Panc1 (cell line): ENCODE measurements at regions not wholly inside any gene's neighbourhood (a gene's known extent, or its start where the extent isn't known, plus 50 kb on each side); places are given as distances from the start of the nearest gene placed in this dataset.
"Not testable (repeated sequence)": the region's sequence is repeated elsewhere in the genome, so short reads cannot be mapped to it uniquely, and the experiment has no call there.

Experiments used
- ATAC-seq: fragments of 200-7000 bp; cut with Tn5 transposase; 2 replicates; pipeline ENCODE4 v1.9.1; 2020; ENCODE audit warnings: mild to moderate bottlenecking, moderate library complexity
- BruUV-seq: library from RNA; stranded (reverse); fragments of 400-500 nt; replicated peaks from 2 replicates; lab custom pipeline; 2021; lab: Mats Ljungman, UMichigan
- CTCF ChIA-PET: fragments of 300-600 bp; sonication (Branson Sonifier 250); formaldehyde crosslinking; loops from one replicate; lab custom pipeline; 2022; ENCODE audit warnings: antibody characterized with exemption; lab: Charles Lee
- POLR2A ChIA-PET: fragments of 300-600 bp; sonication (Branson Sonifier 250); formaldehyde crosslinking; loops from one replicate; lab custom pipeline; 2022; ENCODE audit warnings: antibody characterized with exemption; lab: Charles Lee
- DNase-seq: peaks from one replicate; pipeline ENCODE4 v3.0.0-alpha.2; 2010; ENCODE audit warnings: low read depth, low spot score
- H3K27ac ChIP-seq: 2 replicates; pipeline ENCODE4 v1.5.1; 2011; ENCODE audit warnings: mild to moderate bottlenecking, low read length, inconsistent platforms
- H3K27me3 ChIP-seq: fragments of 200-500 bp; sonication (Bioruptor generic); 2 replicates; pipeline ENCODE4 v1.6.0; 2014; ENCODE audit warnings: low read length, inconsistent platforms; ENCODE audit not compliant: control insufficient read depth, insufficient read depth
- H3K36me3 ChIP-seq: fragments of 200-500 bp; sonication (Bioruptor generic); 2 replicates; pipeline ENCODE4 v1.5.1; 2014; ENCODE audit warnings: inconsistent platforms, mild to moderate bottlenecking, low read length, moderate library complexity; ENCODE audit not compliant: control insufficient read depth, insufficient read depth
- H3K4me1 ChIP-seq: 2 replicates; pipeline ENCODE4 v1.5.1; 2011; ENCODE audit warnings: inconsistent platforms, mild to moderate bottlenecking, low read length, moderate library complexity; ENCODE audit not compliant: control insufficient read depth, insufficient read depth
- H3K4me3 ChIP-seq, 2 experiments: 2 replicates each; pipeline ENCODE4 v1.5.1; 2011 to 2012; ENCODE audit warnings: low read depth in 2 of 2, low read length in 2 of 2, mild to moderate bottlenecking in 2 of 2, inconsistent platforms in 1 of 2, moderate library complexity in 1 of 2
- H3K9me3 ChIP-seq: fragments of 200-500 bp; sonication (Bioruptor generic); 2 replicates; pipeline ENCODE4 v1.5.1; 2014; ENCODE audit warnings: low read depth, mild to moderate bottlenecking, inconsistent platforms, low read length, moderate library complexity; ENCODE audit not compliant: control insufficient read depth, insufficient read depth
- CTCF ChIP-seq: fragments of 450-650 bp; IDR thresholded peaks from 2 replicates; pipeline ENCODE4 v1.5.1; 2017; ENCODE audit warnings: mild to moderate bottlenecking
- POLR2AphosphoS5 ChIP-seq: IDR thresholded peaks from 2 replicates; pipeline ENCODE4 v1.6.1; 2012; ENCODE audit warnings: mild to moderate bottlenecking, low read depth, low read length, moderate library complexity
- REST ChIP-seq, 2 experiments: IDR thresholded peaks; 2 replicates each; pipeline ENCODE4 v1.6.1; 2011 to 2012; ENCODE audit warnings: low read depth in 2 of 2, control low read depth in 1 of 2, low read length in 1 of 2, mild to moderate bottlenecking in 1 of 2, moderate library complexity in 1 of 2; ENCODE audit not compliant: insufficient read depth in 1 of 2
- SIN3A ChIP-seq: IDR thresholded peaks from 2 replicates; pipeline ENCODE4 v1.6.1; 2012; ENCODE audit warnings: low read depth, mild to moderate bottlenecking, low read length, moderate library complexity, borderline replicate concordance; ENCODE audit not compliant: insufficient read depth
- TCF7L2 ChIP-seq: IDR thresholded peaks from 2 replicates; pipeline ENCODE4 v1.6.1; 2011; ENCODE audit warnings: mild to moderate bottlenecking, low read depth, low read length, inconsistent platforms
- in situ Hi-C: cut with HindIII; loops from 2 replicates; pipeline ENCODE4 v1.10.0; 2016; ENCODE audit warnings: low sequenced_read_pairs, low pct_unique_long_range_greater_than_20kb
- intact Hi-C: fragments of 100-400 bp; cut with micrococcal nuclease; formaldehyde crosslinking; loops from one replicate; pipeline ENCODE4 v1.10.0; 2022; ENCODE audit not compliant: unreplicated experiment

GRCh38 chr6:168168936-168169335, 89.9 kb upstream of the FRMD1 start:
- BruUV-seq, H3K9me3 ChIP-seq, ATAC-seq, intact Hi-C loops, H3K27ac ChIP-seq, CTCF ChIA-PET, H3K27me3 ChIP-seq, DNase-seq, in situ Hi-C loops, H3K36me3 ChIP-seq, H3K4me3 ChIP-seq, H3K4me1 ChIP-seq: not testable (repeated sequence)
- POLR2A ChIA-PET, result interaction anchor here (0.5 to 0.6 kb wide), 2 partner anchors 10 to 14 kb away, joined by 3 read pairs; no protein-coding TSS in a partner anchor

GRCh38 chr6:168168330-168168729, 89.3 kb upstream of the FRMD1 start:
- POLR2A ChIA-PET, result interaction anchor here (0.5 kb wide), 1 partner anchor 13 kb away, joined by 3 read pairs; no protein-coding TSS in a partner anchor
- H3K36me3 ChIP-seq, H3K4me3 ChIP-seq, H3K4me1 ChIP-seq, BruUV-seq, ATAC-seq, CTCF ChIA-PET, H3K9me3 ChIP-seq, intact Hi-C loops, H3K27me3 ChIP-seq, H3K27ac ChIP-seq, in situ Hi-C loops, DNase-seq: not testable (repeated sequence)

- no peak for TF ChIP-seq CTCF
- TF ChIP-seq TCF7L2, result no peak
- TF ChIP-seq SIN3A, result no peak
- no peak for TF ChIP-seq POLR2AphosphoS5
- TF ChIP-seq REST (IDR thresholded peaks at IDR 0.05; ENCODE audit: insufficient read depth in 1 of 2, low read depth in 2 of 2, low read length in 1 of 2), result no peak
- Histone ChIP-seq H3K27me3 (no peaks in the 10 kb centered on the region), H3K36me3 (no peaks in the 10 kb centered on the region), H3K4me1 (no peaks in the 10 kb centered on the region), H3K27ac (no peak overlapping the region), H3K4me3 (no peak overlapping the region), H3K9me3 (no peaks in the 10 kb centered on the region)
- intact Hi-C loops, result no loop called here
- no peak for ATAC-seq
- CTCF ChIA-PET, result no interaction called here
- no peak for DNase-seq
- in situ Hi-C loops, result no loop called here
- BruUV-seq, result no TSS peak
- POLR2A ChIA-PET, result interaction anchor here (0.6 kb wide), 1 partner anchor 65 kb away, joined by 12 read pairs; no protein-coding TSS in a partner anchor
These were observed 88.7 kb upstream of the FRMD1 start for GRCh38 chr6:168167431-168168315.
